ENCODE measurements at regions not wholly inside any gene's neighbourhood (a gene's known extent, or its start where the extent isn't known, plus 50 kb on each side); places are given as distances from the start of the nearest gene placed in this dataset.

DNA sequence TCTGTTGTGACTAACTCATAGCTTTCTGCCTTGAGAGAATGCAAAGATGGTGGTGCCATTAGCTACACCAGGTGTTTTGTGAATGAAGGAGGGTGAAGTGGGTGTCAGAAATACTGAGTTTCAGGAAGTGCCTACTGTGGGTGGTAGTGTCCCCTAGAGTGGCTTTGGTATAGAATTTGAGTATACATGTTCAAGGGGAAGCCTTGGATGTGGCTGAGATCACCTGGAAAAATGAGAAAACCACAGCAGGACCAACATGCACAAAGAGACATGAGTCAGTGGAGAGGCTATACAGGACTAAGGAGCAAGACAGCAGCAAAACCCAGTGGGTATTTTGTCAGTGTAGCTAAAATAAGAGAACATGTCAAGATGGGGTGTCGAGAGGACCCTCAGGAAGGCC, 204.3 kb upstream of the TBL1X start:
- TF ChIP-seq, protein P1, sequence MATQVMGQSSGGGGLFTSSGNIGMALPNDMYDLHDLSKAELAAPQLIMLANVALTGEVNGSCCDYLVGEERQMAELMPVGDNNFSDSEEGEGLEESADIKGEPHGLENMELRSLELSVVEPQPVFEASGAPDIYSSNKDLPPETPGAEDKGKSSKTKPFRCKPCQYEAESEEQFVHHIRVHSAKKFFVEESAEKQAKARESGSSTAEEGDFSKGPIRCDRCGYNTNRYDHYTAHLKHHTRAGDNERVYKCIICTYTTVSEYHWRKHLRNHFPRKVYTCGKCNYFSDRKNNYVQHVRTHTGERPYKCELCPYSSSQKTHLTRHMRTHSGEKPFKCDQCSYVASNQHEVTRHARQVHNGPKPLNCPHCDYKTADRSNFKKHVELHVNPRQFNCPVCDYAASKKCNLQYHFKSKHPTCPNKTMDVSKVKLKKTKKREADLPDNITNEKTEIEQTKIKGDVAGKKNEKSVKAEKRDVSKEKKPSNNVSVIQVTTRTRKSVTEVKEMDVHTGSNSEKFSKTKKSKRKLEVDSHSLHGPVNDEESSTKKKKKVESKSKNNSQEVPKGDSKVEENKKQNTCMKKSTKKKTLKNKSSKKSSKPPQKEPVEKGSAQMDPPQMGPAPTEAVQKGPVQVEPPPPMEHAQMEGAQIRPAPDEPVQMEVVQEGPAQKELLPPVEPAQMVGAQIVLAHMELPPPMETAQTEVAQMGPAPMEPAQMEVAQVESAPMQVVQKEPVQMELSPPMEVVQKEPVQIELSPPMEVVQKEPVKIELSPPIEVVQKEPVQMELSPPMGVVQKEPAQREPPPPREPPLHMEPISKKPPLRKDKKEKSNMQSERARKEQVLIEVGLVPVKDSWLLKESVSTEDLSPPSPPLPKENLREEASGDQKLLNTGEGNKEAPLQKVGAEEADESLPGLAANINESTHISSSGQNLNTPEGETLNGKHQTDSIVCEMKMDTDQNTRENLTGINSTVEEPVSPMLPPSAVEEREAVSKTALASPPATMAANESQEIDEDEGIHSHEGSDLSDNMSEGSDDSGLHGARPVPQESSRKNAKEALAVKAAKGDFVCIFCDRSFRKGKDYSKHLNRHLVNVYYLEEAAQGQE (IDR thresholded peaks at IDR 0.05; ENCODE audit: unreplicated experiment), result no peak
- TF ChIP-seq, protein P2, sequence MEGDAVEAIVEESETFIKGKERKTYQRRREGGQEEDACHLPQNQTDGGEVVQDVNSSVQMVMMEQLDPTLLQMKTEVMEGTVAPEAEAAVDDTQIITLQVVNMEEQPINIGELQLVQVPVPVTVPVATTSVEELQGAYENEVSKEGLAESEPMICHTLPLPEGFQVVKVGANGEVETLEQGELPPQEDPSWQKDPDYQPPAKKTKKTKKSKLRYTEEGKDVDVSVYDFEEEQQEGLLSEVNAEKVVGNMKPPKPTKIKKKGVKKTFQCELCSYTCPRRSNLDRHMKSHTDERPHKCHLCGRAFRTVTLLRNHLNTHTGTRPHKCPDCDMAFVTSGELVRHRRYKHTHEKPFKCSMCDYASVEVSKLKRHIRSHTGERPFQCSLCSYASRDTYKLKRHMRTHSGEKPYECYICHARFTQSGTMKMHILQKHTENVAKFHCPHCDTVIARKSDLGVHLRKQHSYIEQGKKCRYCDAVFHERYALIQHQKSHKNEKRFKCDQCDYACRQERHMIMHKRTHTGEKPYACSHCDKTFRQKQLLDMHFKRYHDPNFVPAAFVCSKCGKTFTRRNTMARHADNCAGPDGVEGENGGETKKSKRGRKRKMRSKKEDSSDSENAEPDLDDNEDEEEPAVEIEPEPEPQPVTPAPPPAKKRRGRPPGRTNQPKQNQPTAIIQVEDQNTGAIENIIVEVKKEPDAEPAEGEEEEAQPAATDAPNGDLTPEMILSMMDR (conservative IDR thresholded peaks at IDR 0.05; ENCODE audit: low read depth in 2 of 2), result no peak
- TF ChIP-seq EZH2phosphoT487 (IDR thresholded peaks at IDR 0.05; ENCODE audit: unreplicated experiment) (no peak), POLR2AphosphoS5 (IDR thresholded peaks at IDR 0.05; ENCODE audit: low read depth) (no peak), STAT1 (IDR thresholded peaks at IDR 0.05; ENCODE audit: unreplicated experiment) (no peak), EZH2 (IDR thresholded peaks at IDR 0.05; ENCODE audit: low read depth, unreplicated experiment) (no peak), ZNF331 (CRISPR knock-in tag; IDR thresholded peaks at IDR 0.05; ENCODE audit: low read depth) (no peak), CREB1 (CRISPR knock-in tag; IDR thresholded peaks at IDR 0.05; ENCODE audit: low read depth) (no peak)
- TF ChIP-seq, protein P3, sequence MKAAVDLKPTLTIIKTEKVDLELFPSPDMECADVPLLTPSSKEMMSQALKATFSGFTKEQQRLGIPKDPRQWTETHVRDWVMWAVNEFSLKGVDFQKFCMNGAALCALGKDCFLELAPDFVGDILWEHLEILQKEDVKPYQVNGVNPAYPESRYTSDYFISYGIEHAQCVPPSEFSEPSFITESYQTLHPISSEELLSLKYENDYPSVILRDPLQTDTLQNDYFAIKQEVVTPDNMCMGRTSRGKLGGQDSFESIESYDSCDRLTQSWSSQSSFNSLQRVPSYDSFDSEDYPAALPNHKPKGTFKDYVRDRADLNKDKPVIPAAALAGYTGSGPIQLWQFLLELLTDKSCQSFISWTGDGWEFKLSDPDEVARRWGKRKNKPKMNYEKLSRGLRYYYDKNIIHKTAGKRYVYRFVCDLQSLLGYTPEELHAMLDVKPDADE (IDR thresholded peaks at IDR 0.05), result no peak

Measured in GM23338 (cell line).